Fibroblast of the aortic adventitia (primary cell): ENCODE measurements at regions not wholly inside any gene's neighbourhood (a gene's known extent, or its start where the extent isn't known, plus 50 kb on each side); places are given as distances from the start of the nearest gene placed in this dataset.

Experiments used
- DNase-seq: peaks from one replicate; pipeline ENCODE4 v3.0.0-alpha.2; 2010; ENCODE audit warnings: low read depth
- H3K4me3 ChIP-seq: 2 replicates; pipeline ENCODE4 v1.5.1; 2011; ENCODE audit warnings: low read depth, mild to moderate bottlenecking, control low read depth, low read length, moderate library complexity
- CTCF ChIP-seq: IDR thresholded peaks from 2 replicates; pipeline ENCODE4 v1.5.1; 2011; ENCODE audit warnings: mild to moderate bottlenecking, low read length, control low read depth, inconsistent platforms; ENCODE audit not compliant: insufficient read depth

GRCh38 chr13:104571161-104571892, 1505.1 kb upstream of the SLC10A2 start:
- TF ChIP-seq CTCF: peak; percentile 36
- no peak overlapping the region for H3K4me3 ChIP-seq
- peak; percentile 56 for DNase-seq

GRCh38 chr13:104567114-104567513, 1500.9 kb upstream of the SLC10A2 start:
- DNase-seq: no peak
- no peak for TF ChIP-seq CTCF
- H3K4me3 ChIP-seq: no peak overlapping the region

- TF ChIP-seq CTCF: no peak
Observed at GRCh38 chr13:104565888-104566287, 1499.7 kb upstream of the SLC10A2 start.

GRCh38 chr13:104553896-104554295, 1487.7 kb upstream of the SLC10A2 start:
- no peak for DNase-seq
- no peak for TF ChIP-seq CTCF
- no peak overlapping the region for H3K4me3 ChIP-seq

More at GRCh38 chr13:104565888-104566287, 1499.7 kb upstream of the SLC10A2 start:
- no peak overlapping the region for H3K4me3 ChIP-seq
- DNase-seq: no peak

- DNase-seq: no peak
- TF ChIP-seq CTCF: no peak
- H3K4me3 ChIP-seq: no peak overlapping the region
Observed at GRCh38 chr13:104553186-104553585, 1487.0 kb upstream of the SLC10A2 start.

GRCh38 chr13:104534847-104535246, 1468.6 kb upstream of the SLC10A2 start:
- DNase-seq: no peak
- H3K4me3 ChIP-seq: no peak overlapping the region
- no peak for TF ChIP-seq CTCF

GRCh38 chr13:104532132-104532531, 1465.9 kb upstream of the SLC10A2 start:
- no peak for DNase-seq
- no peak overlapping the region for H3K4me3 ChIP-seq
- TF ChIP-seq CTCF: no peak
